GM23338 (cell line): ENCODE measurements at regions not wholly inside any gene's neighbourhood (a gene's known extent, or its start where the extent isn't known, plus 50 kb on each side); places are given as distances from the start of the nearest gene placed in this dataset.

Experiments
- CREB1 ChIP-seq: fragments of 250-450 bp; sonication (Bioruptor Pico); IDR thresholded peaks from 2 replicates; pipeline ENCODE4 v1.5.0; 2020; ENCODE audit warnings: low read depth, mild to moderate bottlenecking, moderate library complexity
- EZH2 ChIP-seq: fragments of 200-600 bp; sonication (generic); IDR thresholded peaks from one replicate; pipeline ENCODE4 v1.8.0; 2017; ENCODE audit warnings: antibody characterized with exemption, mild to moderate bottlenecking, low read depth; ENCODE audit not compliant: unreplicated experiment
- JUNB ChIP-seq: IDR thresholded peaks from one replicate; pipeline ENCODE4 v1.6.1; 2016; ENCODE audit warnings: antibody characterized with exemption; ENCODE audit not compliant: unreplicated experiment
- TF ChIP-seq, protein P1 (sequence below), 2 experiments: fragments of 200-600 bp in 1 of 2; sonication (generic) in 1 of 2; conservative IDR thresholded peaks; 2 replicates each; pipeline versions ENCODE4 v1.5.1 to v1.6.1; 2016 to 2017; ENCODE audit warnings: antibody characterized with exemption in 2 of 2, low read depth in 2 of 2, mild to moderate bottlenecking in 2 of 2, moderate library complexity in 1 of 2
- TF ChIP-seq, protein P2 (sequence below): IDR thresholded peaks from one replicate; pipeline ENCODE4 v1.6.1; 2018; ENCODE audit warnings: antibody characterized with exemption; ENCODE audit not compliant: unreplicated experiment

DNA sequence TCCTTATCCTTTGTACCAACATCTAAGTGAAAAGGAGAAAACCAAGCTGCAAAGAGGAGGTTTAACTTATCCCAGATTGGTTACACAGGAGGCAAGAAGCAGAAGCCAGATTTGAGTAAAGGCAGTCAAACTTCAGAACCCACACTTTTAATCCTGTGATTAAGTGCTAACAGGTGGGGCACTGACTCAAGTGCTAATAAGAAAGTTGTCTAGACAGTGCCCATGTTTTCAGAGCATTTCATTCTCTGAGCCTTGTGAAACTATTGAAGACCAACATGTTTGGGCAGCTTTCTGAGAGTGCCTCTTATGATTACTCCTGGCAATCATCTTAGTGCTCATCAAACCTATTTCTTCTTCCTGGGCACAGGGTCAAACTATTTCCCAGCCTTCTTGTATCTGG, 380.8 kb downstream of the KCNRG start:
- TF ChIP-seq, protein P1, sequence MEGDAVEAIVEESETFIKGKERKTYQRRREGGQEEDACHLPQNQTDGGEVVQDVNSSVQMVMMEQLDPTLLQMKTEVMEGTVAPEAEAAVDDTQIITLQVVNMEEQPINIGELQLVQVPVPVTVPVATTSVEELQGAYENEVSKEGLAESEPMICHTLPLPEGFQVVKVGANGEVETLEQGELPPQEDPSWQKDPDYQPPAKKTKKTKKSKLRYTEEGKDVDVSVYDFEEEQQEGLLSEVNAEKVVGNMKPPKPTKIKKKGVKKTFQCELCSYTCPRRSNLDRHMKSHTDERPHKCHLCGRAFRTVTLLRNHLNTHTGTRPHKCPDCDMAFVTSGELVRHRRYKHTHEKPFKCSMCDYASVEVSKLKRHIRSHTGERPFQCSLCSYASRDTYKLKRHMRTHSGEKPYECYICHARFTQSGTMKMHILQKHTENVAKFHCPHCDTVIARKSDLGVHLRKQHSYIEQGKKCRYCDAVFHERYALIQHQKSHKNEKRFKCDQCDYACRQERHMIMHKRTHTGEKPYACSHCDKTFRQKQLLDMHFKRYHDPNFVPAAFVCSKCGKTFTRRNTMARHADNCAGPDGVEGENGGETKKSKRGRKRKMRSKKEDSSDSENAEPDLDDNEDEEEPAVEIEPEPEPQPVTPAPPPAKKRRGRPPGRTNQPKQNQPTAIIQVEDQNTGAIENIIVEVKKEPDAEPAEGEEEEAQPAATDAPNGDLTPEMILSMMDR (conservative IDR thresholded peaks at IDR 0.05; ENCODE audit: low read depth in 2 of 2) = no peak
- TF ChIP-seq EZH2 (no peak), JUNB (no peak), CREB1 (CRISPR knock-in tag) (no peak)
- TF ChIP-seq, protein P2, sequence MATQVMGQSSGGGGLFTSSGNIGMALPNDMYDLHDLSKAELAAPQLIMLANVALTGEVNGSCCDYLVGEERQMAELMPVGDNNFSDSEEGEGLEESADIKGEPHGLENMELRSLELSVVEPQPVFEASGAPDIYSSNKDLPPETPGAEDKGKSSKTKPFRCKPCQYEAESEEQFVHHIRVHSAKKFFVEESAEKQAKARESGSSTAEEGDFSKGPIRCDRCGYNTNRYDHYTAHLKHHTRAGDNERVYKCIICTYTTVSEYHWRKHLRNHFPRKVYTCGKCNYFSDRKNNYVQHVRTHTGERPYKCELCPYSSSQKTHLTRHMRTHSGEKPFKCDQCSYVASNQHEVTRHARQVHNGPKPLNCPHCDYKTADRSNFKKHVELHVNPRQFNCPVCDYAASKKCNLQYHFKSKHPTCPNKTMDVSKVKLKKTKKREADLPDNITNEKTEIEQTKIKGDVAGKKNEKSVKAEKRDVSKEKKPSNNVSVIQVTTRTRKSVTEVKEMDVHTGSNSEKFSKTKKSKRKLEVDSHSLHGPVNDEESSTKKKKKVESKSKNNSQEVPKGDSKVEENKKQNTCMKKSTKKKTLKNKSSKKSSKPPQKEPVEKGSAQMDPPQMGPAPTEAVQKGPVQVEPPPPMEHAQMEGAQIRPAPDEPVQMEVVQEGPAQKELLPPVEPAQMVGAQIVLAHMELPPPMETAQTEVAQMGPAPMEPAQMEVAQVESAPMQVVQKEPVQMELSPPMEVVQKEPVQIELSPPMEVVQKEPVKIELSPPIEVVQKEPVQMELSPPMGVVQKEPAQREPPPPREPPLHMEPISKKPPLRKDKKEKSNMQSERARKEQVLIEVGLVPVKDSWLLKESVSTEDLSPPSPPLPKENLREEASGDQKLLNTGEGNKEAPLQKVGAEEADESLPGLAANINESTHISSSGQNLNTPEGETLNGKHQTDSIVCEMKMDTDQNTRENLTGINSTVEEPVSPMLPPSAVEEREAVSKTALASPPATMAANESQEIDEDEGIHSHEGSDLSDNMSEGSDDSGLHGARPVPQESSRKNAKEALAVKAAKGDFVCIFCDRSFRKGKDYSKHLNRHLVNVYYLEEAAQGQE = no peak
